Mucosa of gallbladder (tissue), 1 donor: ENCODE measurements at regions not wholly inside any gene's neighbourhood (a gene's known extent, or its start where the extent isn't known, plus 50 kb on each side); places are given as distances from the start of the nearest gene placed in this dataset.

Experiments
- DNase-seq: peaks from one replicate; pipeline ENCODE4 v3.0.0-alpha.2; 2020; ENCODE audit warnings: low spot score
- donor health status: DM: no; HTN: no; CAD: no.

GRCh38 chr22:48647606-48648515, 1179.8 kb downstream of the BRD1 start:
- DNase-seq: no peak

- no peak for DNase-seq
These were observed 1180.6 kb downstream of the BRD1 start for GRCh38 chr22:48647051-48647450.

- DNase-seq: no peak
These were observed 1181.3 kb downstream of the BRD1 start for GRCh38 chr22:48646216-48646925.

GRCh38 chr22:48645766-48646165, 1181.9 kb downstream of the BRD1 start:
- no peak for DNase-seq

- no peak for DNase-seq
These were observed 1182.7 kb downstream of the BRD1 start for GRCh38 chr22:48644997-48645396.

- no peak for DNase-seq
These were observed 1183.6 kb downstream of the BRD1 start for GRCh38 chr22:48644108-48644507.

- no peak for DNase-seq
These were observed 1184.5 kb downstream of the BRD1 start for GRCh38 chr22:48643066-48643731.

GRCh38 chr22:48642550-48642949, 1185.1 kb downstream of the BRD1 start:
- DNase-seq: no peak

GRCh38 chr22:48641906-48642475, 1185.7 kb downstream of the BRD1 start:
- DNase-seq: no peak

GRCh38 chr22:48640890-48641841, 1186.5 kb downstream of the BRD1 start:
- DNase-seq: no peak

- no peak for DNase-seq
These were observed 1187.6 kb downstream of the BRD1 start for GRCh38 chr22:48639896-48640748.

- no peak for DNase-seq
These were observed 1188.5 kb downstream of the BRD1 start for GRCh38 chr22:48639021-48639795.

GRCh38 chr22:48637231-48637630, 1190.4 kb downstream of the BRD1 start:
- no peak for DNase-seq

- DNase-seq: no peak
These were observed 1190.9 kb downstream of the BRD1 start for GRCh38 chr22:48636746-48637145.

GRCh38 chr22:48635816-48636215, 1191.9 kb downstream of the BRD1 start:
- DNase-seq: no peak

GRCh38 chr22:48635031-48635430, 1192.6 kb downstream of the BRD1 start:
- no peak for DNase-seq

- DNase-seq: no peak
These were observed 1193.5 kb downstream of the BRD1 start for GRCh38 chr22:48633996-48634836.

GRCh38 chr22:48632646-48633246, 1194.9 kb downstream of the BRD1 start:
- no peak for DNase-seq
